ENCODE measurements at regions not wholly inside any gene's neighbourhood (a gene's known extent, or its start where the extent isn't known, plus 50 kb on each side); places are given as distances from the start of the nearest gene placed in this dataset.

GRCh38 chr2:2992634-2993033 is 385.0 kb downstream of the EIPR1 start:
- Histone ChIP-seq H3K9me3 (ENCODE audit: control insufficient read depth, insufficient read depth, low read length) (no peaks in the 10 kb centered on the region), H3K27me3 (ENCODE audit: control insufficient read depth, insufficient read depth, low read length) (no peaks in the 10 kb centered on the region), H3K4me1 (ENCODE audit: control insufficient read depth, insufficient read depth, low read length) (no peaks in the 10 kb centered on the region), H3K36me3 (ENCODE audit: control insufficient read depth, insufficient read depth, low read length) (no peaks in the 10 kb centered on the region), H3K4me3 (ENCODE audit: low read length) (no peak overlapping the region), H3K27ac (ENCODE audit: low read length) (no peak overlapping the region)
- WGBS (ENCODE audit: insufficient coverage, insufficient read length), result no CpG with 5 or more reads among the region's 3 CpGs
- DNase-seq (ENCODE audit: low read depth, low spot score), result no peak

DNA sequence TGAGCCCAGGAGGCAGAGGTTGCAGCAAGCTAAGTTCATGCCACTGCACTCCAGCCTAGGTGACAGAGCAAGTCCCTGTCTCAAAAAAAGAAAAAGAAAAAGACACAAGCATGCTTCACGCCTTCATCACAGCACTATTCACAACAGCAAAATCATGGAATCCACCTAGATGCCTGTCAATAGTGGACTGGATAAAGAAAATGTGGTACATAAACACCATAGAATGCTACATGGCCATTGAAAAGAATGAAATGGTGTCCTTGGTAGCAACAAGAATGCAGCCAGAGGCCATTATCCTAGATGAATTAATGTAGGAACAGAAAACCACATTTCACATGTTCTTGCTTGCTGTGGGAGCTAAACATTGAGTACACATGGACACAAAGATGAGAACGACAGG is 392.6 kb downstream of the EIPR1 start:
- no peaks in the 10 kb centered on the region for H3K9me3 ChIP-seq (ENCODE audit: control insufficient read depth, insufficient read depth, low read length)
- DNase-seq (ENCODE audit: low read depth, low spot score), result no peak
- H3K4me3 ChIP-seq (ENCODE audit: low read length), result no peak overlapping the region
- H3K27me3 ChIP-seq (ENCODE audit: control insufficient read depth, insufficient read depth, low read length), result no peaks in the 10 kb centered on the region
- H3K27ac ChIP-seq (ENCODE audit: low read length), result no peak overlapping the region
- no CpG with 5 or more reads among the region's 2 CpGs for WGBS (ENCODE audit: insufficient coverage, insufficient read length)
- no peaks in the 10 kb centered on the region for H3K36me3 ChIP-seq (ENCODE audit: control insufficient read depth, insufficient read depth, low read length)
- H3K4me1 ChIP-seq (ENCODE audit: control insufficient read depth, insufficient read depth, low read length), result no peaks in the 10 kb centered on the region

DNA sequence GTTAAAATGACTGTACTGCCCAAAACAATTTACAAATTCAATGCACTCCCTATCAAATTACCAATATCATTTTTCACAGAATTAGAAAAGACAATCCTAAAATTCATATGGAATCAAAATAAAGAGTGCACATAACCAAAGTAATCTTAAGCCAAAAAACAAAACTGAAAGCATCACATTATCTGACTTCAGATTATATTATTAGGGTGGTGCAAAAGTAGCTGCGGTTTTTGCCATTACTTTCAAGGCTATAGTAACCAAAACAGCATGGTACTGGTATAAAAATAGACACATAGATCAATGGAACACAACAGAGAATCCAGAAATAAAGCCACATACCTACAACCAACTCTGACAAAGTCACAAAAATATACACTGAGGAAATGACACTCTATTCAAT is 396.6 kb downstream of the EIPR1 start:
- WGBS (ENCODE audit: insufficient coverage, insufficient read length), result no CpG with 5 or more reads among the region's 1 CpG
- Histone ChIP-seq H3K36me3 (ENCODE audit: control insufficient read depth, insufficient read depth, low read length) (no peaks in the 10 kb centered on the region), H3K27me3 (ENCODE audit: control insufficient read depth, insufficient read depth, low read length) (no peaks in the 10 kb centered on the region), H3K27ac (ENCODE audit: low read length) (no peak overlapping the region), H3K4me3 (ENCODE audit: low read length) (no peak overlapping the region), H3K4me1 (ENCODE audit: control insufficient read depth, insufficient read depth, low read length) (no peaks in the 10 kb centered on the region), H3K9me3 (ENCODE audit: control insufficient read depth, insufficient read depth, low read length) (no peaks in the 10 kb centered on the region)
- DNase-seq (ENCODE audit: low read depth, low spot score), result no peak

GRCh38 chr2:2974982-2975381 is 402.6 kb downstream of the EIPR1 start:
- no peaks in the 10 kb centered on the region for H3K4me1 ChIP-seq (ENCODE audit: control insufficient read depth, insufficient read depth, low read length)
- H3K4me3 ChIP-seq (ENCODE audit: low read length), result no peak overlapping the region
- no peaks in the 10 kb centered on the region for H3K36me3 ChIP-seq (ENCODE audit: control insufficient read depth, insufficient read depth, low read length)
- no peak overlapping the region for H3K27ac ChIP-seq (ENCODE audit: low read length)
- DNase-seq (ENCODE audit: low read depth, low spot score), result no peak
- H3K27me3 ChIP-seq (ENCODE audit: control insufficient read depth, insufficient read depth, low read length), result no peaks in the 10 kb centered on the region
- WGBS (ENCODE audit: insufficient coverage, insufficient read length), result no CpG with 5 or more reads among the region's 2 CpGs
- H3K9me3 ChIP-seq (ENCODE audit: control insufficient read depth, insufficient read depth, low read length), result no peaks in the 10 kb centered on the region; the same call in 1 of the 2 replicates

DNA sequence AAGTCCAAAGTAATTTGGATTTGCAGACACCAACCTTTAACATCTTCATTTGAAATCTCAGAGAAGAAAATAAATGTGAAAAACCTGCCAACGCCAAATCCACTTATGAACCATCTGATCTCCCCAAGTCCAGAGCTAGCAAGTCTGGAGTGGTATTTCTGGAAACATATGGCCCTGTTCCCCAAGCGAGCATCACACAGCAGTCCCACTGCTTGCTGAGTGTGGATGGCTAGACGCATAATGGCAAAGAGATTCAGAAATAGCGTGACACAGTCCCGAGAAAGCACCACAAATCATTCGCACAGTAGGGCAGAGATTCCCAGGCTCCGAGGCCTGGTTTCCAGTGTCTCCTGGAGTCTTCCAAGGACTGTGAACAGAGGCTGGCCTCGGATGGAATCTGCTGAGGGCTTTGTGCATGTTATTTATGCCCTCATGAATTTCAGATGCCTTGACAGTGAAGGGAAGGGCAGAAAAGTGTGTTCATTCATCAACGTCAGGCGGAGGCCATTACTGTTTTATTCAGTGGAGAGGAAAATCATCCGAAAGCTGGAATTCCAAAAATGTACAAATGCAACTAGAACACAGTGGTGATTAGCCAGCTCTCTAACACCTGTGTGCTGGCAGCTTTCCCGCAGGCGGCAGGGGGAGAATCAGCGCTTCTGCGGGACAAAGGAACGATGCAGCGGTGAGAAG is 417.0 kb downstream of the EIPR1 start:
- Histone ChIP-seq H3K27me3 (ENCODE audit: control insufficient read depth, insufficient read depth, low read length) (no peaks in the 10 kb centered on the region), H3K4me1 (ENCODE audit: control insufficient read depth, insufficient read depth, low read length) (no peaks in the 10 kb centered on the region), H3K4me3 (ENCODE audit: low read length) (no peak overlapping the region), H3K27ac (ENCODE audit: low read length) (no peak overlapping the region), H3K36me3 (ENCODE audit: control insufficient read depth, insufficient read depth, low read length) (no peaks in the 10 kb centered on the region), H3K9me3 (ENCODE audit: control insufficient read depth, insufficient read depth, low read length) (no peaks in the 10 kb centered on the region)
- no CpG with 5 or more reads among the region's 17 CpGs for WGBS (ENCODE audit: insufficient coverage, insufficient read length)
- no peak for DNase-seq (ENCODE audit: low read depth, low spot score)

- Histone ChIP-seq H3K9me3 (ENCODE audit: control insufficient read depth, insufficient read depth, low read length) (no peaks in the 10 kb centered on the region), H3K4me1 (ENCODE audit: control insufficient read depth, insufficient read depth, low read length) (no peaks in the 10 kb centered on the region), H3K36me3 (ENCODE audit: control insufficient read depth, insufficient read depth, low read length) (no peaks in the 10 kb centered on the region), H3K27me3 (ENCODE audit: control insufficient read depth, insufficient read depth, low read length) (peaks cover 1% of the 10 kb centered on the region; the same call in 1 of the 2 replicates), H3K4me3 (ENCODE audit: low read length) (no peak overlapping the region), H3K27ac (ENCODE audit: low read length) (no peak overlapping the region)
- DNase-seq (ENCODE audit: low read depth, low spot score), result no peak
- no CpG with 5 or more reads among the region's 11 CpGs for WGBS (ENCODE audit: insufficient coverage, insufficient read length)
These were observed 427.1 kb downstream of the EIPR1 start for GRCh38 chr2:2950403-2950952.

DNA sequence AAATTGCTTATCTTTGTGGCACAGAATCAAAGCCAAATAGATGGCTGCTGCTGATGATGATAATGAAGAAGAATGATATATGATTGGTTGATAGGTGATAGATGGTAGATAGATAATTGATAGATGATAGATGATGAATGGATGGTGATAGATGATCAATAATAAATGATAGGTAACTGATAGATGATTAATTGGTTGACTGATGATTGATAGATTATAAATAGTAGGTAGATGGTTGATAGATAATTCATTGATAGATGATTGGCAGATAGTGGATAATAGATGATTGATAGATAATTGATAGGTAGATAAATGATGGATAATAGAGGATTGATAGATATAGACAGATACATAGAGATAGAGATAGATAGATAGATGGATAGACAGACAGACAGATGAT is 430.2 kb downstream of the EIPR1 start:
- no peaks in the 10 kb centered on the region for H3K9me3 ChIP-seq (ENCODE audit: control insufficient read depth, insufficient read depth, low read length)
- no peaks in the 10 kb centered on the region for H3K4me1 ChIP-seq (ENCODE audit: control insufficient read depth, insufficient read depth, low read length)
- H3K4me3 ChIP-seq (ENCODE audit: low read length), result no peak overlapping the region
- H3K27me3 ChIP-seq (ENCODE audit: control insufficient read depth, insufficient read depth, low read length), result peaks cover 1% of the 10 kb centered on the region; the same call in 1 of the 2 replicates
- no peak overlapping the region for H3K27ac ChIP-seq (ENCODE audit: low read length)
- DNase-seq (ENCODE audit: low read depth, low spot score), result no peak
- H3K36me3 ChIP-seq (ENCODE audit: control insufficient read depth, insufficient read depth, low read length), result no peaks in the 10 kb centered on the region

GRCh38 chr2:2942906-2943305 is 434.7 kb downstream of the EIPR1 start:
- H3K4me3 ChIP-seq (ENCODE audit: low read length), result no peak overlapping the region
- no peak overlapping the region for H3K27ac ChIP-seq (ENCODE audit: low read length)
- H3K27me3 ChIP-seq (ENCODE audit: control insufficient read depth, insufficient read depth, low read length), result no peaks in the 10 kb centered on the region
- H3K36me3 ChIP-seq (ENCODE audit: control insufficient read depth, insufficient read depth, low read length), result no peaks in the 10 kb centered on the region
- WGBS (ENCODE audit: insufficient coverage, insufficient read length), result no CpG with 5 or more reads among the region's 4 CpGs
- no peaks in the 10 kb centered on the region for H3K4me1 ChIP-seq (ENCODE audit: control insufficient read depth, insufficient read depth, low read length)
- no peaks in the 10 kb centered on the region for H3K9me3 ChIP-seq (ENCODE audit: control insufficient read depth, insufficient read depth, low read length)
- no peak for DNase-seq (ENCODE audit: low read depth, low spot score)

DNA sequence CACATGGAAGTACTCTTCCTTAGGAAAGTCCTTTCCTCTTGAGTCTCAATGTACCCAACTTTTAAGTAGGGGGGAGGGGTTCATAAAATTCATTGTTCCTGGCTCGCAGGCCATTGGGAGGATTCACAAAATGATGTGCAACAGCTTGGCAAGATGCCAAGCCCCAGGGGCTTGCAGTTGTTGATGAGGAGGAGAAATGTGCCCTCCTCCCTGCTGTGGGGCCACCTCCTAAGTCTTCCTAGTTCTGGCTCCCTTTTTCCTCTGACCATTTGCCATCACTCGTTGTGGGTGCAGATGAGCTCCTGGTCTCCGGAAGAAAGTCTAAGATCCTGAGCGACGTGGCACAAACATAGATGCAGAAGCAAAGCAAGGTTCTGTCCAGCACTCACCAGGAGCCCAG is 435.4 kb downstream of the EIPR1 start:
- no peak for DNase-seq (ENCODE audit: low read depth, low spot score)
- Histone ChIP-seq H3K27ac (ENCODE audit: low read length) (no peak overlapping the region), H3K4me1 (ENCODE audit: control insufficient read depth, insufficient read depth, low read length) (no peaks in the 10 kb centered on the region), H3K27me3 (ENCODE audit: control insufficient read depth, insufficient read depth, low read length) (no peaks in the 10 kb centered on the region), H3K4me3 (ENCODE audit: low read length) (no peak overlapping the region), H3K36me3 (ENCODE audit: control insufficient read depth, insufficient read depth, low read length) (no peaks in the 10 kb centered on the region), H3K9me3 (ENCODE audit: control insufficient read depth, insufficient read depth, low read length) (no peaks in the 10 kb centered on the region)
- WGBS (ENCODE audit: insufficient coverage, insufficient read length), result no CpG with 5 or more reads among the region's 5 CpGs

GRCh38 chr2:2941205-2941604 is 436.4 kb downstream of the EIPR1 start:
- H3K36me3 ChIP-seq (ENCODE audit: control insufficient read depth, insufficient read depth, low read length), result no peaks in the 10 kb centered on the region
- H3K9me3 ChIP-seq (ENCODE audit: control insufficient read depth, insufficient read depth, low read length), result no peaks in the 10 kb centered on the region
- no CpG with 5 or more reads among the region's 15 CpGs for WGBS (ENCODE audit: insufficient coverage, insufficient read length)
- no peaks in the 10 kb centered on the region for H3K27me3 ChIP-seq (ENCODE audit: control insufficient read depth, insufficient read depth, low read length)
- DNase-seq (ENCODE audit: low read depth, low spot score), result no peak
- no peak overlapping the region for H3K4me3 ChIP-seq (ENCODE audit: low read length)
- H3K4me1 ChIP-seq (ENCODE audit: control insufficient read depth, insufficient read depth, low read length), result no peaks in the 10 kb centered on the region
- no peak overlapping the region for H3K27ac ChIP-seq (ENCODE audit: low read length)

DNA sequence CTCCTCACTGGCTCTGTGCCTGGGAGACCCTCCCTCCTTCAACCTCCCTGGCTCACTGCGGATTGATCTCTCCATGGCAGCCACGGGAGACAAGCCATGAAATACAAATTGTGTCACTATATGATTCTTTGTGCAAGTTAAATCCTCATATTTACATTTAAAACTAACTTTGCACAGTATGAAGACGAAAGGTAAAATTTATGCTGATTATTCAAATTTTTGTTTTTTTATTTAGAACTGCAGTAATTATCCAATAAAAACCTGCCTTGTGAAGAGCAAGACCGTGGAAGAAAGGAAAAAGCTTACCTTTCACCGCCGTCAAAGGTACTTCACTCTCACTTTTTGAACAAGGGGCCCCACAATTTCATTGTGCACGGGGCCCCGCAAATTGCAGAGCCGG is 436.9 kb downstream of the EIPR1 start:
- H3K36me3 ChIP-seq (ENCODE audit: control insufficient read depth, insufficient read depth, low read length), result no peaks in the 10 kb centered on the region
- no peaks in the 10 kb centered on the region for H3K27me3 ChIP-seq (ENCODE audit: control insufficient read depth, insufficient read depth, low read length)
- H3K4me3 ChIP-seq (ENCODE audit: low read length), result no peak overlapping the region
- no peak for DNase-seq (ENCODE audit: low read depth, low spot score)
- WGBS (ENCODE audit: insufficient coverage, insufficient read length), result no CpG with 5 or more reads among the region's 9 CpGs
- no peaks in the 10 kb centered on the region for H3K4me1 ChIP-seq (ENCODE audit: control insufficient read depth, insufficient read depth, low read length)
- no peak overlapping the region for H3K27ac ChIP-seq (ENCODE audit: low read length)
- no peaks in the 10 kb centered on the region for H3K9me3 ChIP-seq (ENCODE audit: control insufficient read depth, insufficient read depth, low read length)

Data from iPS DF 6.9 (cell line).